ENCODE measurements at regions not wholly inside any gene's neighbourhood (a gene's known extent, or its start where the extent isn't known, plus 50 kb on each side); places are given as distances from the start of the nearest gene placed in this dataset.
"Not testable (repeated sequence)": the region's sequence is repeated elsewhere in the genome, so short reads cannot be mapped to it uniquely, and the experiment has no call there.

- no peak for DNase-seq (ENCODE audit: low read depth)
- H3K4me3 ChIP-seq (ENCODE audit: low read depth, low read length), result no peak overlapping the region
- no peaks in the 10 kb centered on the region for H3K36me3 ChIP-seq (ENCODE audit: control insufficient read depth, insufficient read depth, low read length)
- no peak for TF ChIP-seq CTCF (IDR thresholded peaks at IDR 0.05; ENCODE audit: insufficient read depth, low read length, poor library complexity, severe bottlenecking)
- no peaks in the 10 kb centered on the region for H3K27me3 ChIP-seq (ENCODE audit: control insufficient read depth, insufficient read depth, low read length)
Measured at GRCh38 chr13:82961757-82962156, 920.5 kb downstream of the SLITRK1 start.

GRCh38 chr13:82952336-82952735 is 929.9 kb downstream of the SLITRK1 start:
- H3K36me3 ChIP-seq (ENCODE audit: control insufficient read depth, insufficient read depth, low read length); H3K4me3 ChIP-seq (ENCODE audit: low read depth, low read length); DNase-seq (ENCODE audit: low read depth); H3K27me3 ChIP-seq (ENCODE audit: control insufficient read depth, insufficient read depth, low read length): not testable (repeated sequence)

DNA sequence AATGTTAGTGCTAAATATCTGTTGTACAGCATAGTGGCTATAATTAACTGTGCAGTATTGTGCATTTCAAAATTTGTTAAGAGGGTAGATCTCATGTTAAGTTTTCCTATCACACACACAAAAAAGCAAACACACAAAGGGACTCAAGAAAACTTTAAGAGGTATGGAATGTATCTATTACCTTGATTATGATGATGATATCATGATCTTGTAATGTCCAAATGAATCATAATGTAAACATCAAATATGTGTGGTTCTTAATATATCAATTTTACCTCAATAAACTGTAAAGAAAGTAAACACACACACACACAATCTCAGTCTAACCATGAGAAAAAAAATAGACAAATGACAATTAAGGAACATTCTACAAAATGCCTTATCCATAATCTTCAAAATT is 934.6 kb downstream of the SLITRK1 start:
- Histone ChIP-seq H3K27me3 (ENCODE audit: control insufficient read depth, insufficient read depth, low read length) (no peaks in the 10 kb centered on the region), H3K36me3 (ENCODE audit: control insufficient read depth, insufficient read depth, low read length) (no peaks in the 10 kb centered on the region), H3K4me3 (ENCODE audit: low read depth, low read length) (no peak overlapping the region)
- no peak for DNase-seq (ENCODE audit: low read depth)
- TF ChIP-seq CTCF (IDR thresholded peaks at IDR 0.05; ENCODE audit: insufficient read depth, low read length, poor library complexity, severe bottlenecking), result no peak

DNA sequence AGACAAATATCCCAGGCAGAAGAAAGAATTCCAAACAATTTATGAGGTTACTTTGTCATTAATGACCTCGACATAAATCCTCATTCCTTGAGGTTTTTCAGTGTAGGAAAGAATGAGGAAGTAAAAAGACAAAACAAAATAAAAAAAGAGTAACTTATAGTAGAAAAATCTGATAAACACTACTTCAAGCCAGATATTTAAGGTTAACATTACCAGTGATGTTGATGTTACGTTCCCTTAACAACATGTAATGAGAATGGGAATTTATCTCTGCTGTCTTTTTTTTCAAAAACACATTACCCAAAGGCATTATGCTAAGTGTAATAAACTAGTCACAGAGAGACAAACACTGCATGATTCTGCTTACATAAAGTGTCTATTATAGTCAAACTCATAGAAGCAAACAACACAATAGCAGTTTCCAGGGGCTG is 935.1 kb downstream of the SLITRK1 start:
- Histone ChIP-seq H3K4me3 (ENCODE audit: low read depth, low read length) (no peak overlapping the region), H3K27me3 (ENCODE audit: control insufficient read depth, insufficient read depth, low read length) (no peaks in the 10 kb centered on the region), H3K36me3 (ENCODE audit: control insufficient read depth, insufficient read depth, low read length) (no peaks in the 10 kb centered on the region)
- DNase-seq (ENCODE audit: low read depth), result no peak
- no peak for TF ChIP-seq CTCF (IDR thresholded peaks at IDR 0.05; ENCODE audit: insufficient read depth, low read length, poor library complexity, severe bottlenecking)

DNA sequence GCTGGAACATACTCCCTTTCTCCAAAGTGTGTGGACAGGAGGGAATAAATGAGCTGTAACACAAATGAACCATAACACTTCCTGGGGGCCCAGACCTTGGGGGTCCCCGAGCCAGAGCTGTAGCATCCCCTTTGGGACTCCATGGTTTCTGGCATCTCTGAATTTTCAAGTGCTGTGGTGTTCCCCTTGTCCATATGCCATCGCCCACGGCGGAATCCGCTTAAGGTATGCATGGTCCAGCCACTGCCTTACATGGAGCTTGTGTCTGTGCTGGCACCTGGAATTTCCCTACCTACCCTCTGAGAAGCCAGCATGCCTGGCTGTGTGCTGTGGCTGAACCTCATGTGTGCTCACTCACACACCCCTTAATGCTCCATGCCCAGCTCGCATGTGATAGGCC is 943.6 kb downstream of the SLITRK1 start:
- Histone ChIP-seq H3K4me3 (ENCODE audit: low read depth, low read length) (no peak overlapping the region), H3K36me3 (ENCODE audit: control insufficient read depth, insufficient read depth, low read length) (no peaks in the 10 kb centered on the region), H3K27me3 (ENCODE audit: control insufficient read depth, insufficient read depth, low read length) (no peaks in the 10 kb centered on the region)
- DNase-seq (ENCODE audit: low read depth), result no peak
- TF ChIP-seq CTCF (IDR thresholded peaks at IDR 0.05; ENCODE audit: insufficient read depth, low read length, poor library complexity, severe bottlenecking), result no peak

GRCh38 chr13:82934000-82934399 is 948.3 kb downstream of the SLITRK1 start:
- Histone ChIP-seq H3K27me3 (ENCODE audit: control insufficient read depth, insufficient read depth, low read length) (no peaks in the 10 kb centered on the region), H3K4me3 (ENCODE audit: low read depth, low read length) (no peak overlapping the region), H3K36me3 (ENCODE audit: control insufficient read depth, insufficient read depth, low read length) (no peaks in the 10 kb centered on the region)
- no peak for DNase-seq (ENCODE audit: low read depth)
- no peak for TF ChIP-seq CTCF (IDR thresholded peaks at IDR 0.05; ENCODE audit: insufficient read depth, low read length, poor library complexity, severe bottlenecking)
